ENCODE measurements at regions not wholly inside any gene's neighbourhood (a gene's known extent, or its start where the extent isn't known, plus 50 kb on each side); places are given as distances from the start of the nearest gene placed in this dataset.

DNA sequence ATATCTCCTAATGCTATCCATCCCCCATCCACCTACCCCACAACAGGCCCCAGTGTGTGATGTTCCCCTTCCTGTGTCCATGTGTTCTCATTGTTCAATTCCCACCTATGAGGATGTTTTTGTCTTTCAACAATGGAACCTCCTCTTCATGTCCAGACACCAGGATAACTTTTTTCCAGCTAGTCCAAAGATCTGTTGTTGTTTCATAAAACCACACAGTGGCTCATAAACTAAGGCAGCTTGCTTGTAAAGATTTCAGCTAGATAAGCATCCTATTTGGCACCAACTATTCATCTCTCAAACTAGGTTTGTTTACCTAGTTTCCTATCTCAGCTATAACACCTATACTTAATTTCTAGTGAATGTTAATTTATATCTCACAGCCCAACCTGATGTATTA is 937.7 kb downstream of the TRIB2 start:
- intact Hi-C loops (cut with DNase I): no loop called here
- TF ChIP-seq, protein P1, sequence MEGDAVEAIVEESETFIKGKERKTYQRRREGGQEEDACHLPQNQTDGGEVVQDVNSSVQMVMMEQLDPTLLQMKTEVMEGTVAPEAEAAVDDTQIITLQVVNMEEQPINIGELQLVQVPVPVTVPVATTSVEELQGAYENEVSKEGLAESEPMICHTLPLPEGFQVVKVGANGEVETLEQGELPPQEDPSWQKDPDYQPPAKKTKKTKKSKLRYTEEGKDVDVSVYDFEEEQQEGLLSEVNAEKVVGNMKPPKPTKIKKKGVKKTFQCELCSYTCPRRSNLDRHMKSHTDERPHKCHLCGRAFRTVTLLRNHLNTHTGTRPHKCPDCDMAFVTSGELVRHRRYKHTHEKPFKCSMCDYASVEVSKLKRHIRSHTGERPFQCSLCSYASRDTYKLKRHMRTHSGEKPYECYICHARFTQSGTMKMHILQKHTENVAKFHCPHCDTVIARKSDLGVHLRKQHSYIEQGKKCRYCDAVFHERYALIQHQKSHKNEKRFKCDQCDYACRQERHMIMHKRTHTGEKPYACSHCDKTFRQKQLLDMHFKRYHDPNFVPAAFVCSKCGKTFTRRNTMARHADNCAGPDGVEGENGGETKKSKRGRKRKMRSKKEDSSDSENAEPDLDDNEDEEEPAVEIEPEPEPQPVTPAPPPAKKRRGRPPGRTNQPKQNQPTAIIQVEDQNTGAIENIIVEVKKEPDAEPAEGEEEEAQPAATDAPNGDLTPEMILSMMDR (IDR thresholded peaks at IDR 0.05): no peak
- Histone ChIP-seq H3K9me3 (no peaks in the 10 kb centered on the region), H3K27me3 (no peaks in the 10 kb centered on the region), H3K36me3 (no peaks in the 10 kb centered on the region), H3K4me3 (no peak overlapping the region), H3K4me1 (no peaks in the 10 kb centered on the region), H3K27ac (no peak overlapping the region)
- ATAC-seq (no peak), FAIRE-seq (no peak), DNase-seq (no peak)

DNA sequence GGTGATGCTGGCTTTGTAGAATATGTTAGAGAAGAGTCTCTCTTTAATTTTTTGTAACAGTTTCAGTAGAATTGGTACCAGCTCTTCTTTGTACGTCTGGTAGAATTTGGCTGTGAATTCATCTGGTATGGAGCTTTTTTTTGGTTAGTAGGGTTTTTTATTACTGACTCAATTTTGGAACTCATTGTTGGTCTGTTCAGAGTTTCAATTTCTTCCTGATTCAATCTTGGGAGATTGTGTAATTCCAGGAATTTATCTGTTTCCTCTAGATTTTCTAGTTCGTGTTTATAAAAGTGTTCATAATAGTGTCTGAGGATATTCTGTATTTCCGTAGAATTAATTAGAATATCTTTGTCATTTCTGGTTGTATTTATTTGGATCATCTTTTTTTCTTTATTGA is 943.5 kb downstream of the TRIB2 start:
- Histone ChIP-seq H3K4me1 (no peaks in the 10 kb centered on the region), H3K27me3 (no peaks in the 10 kb centered on the region), H3K4me3 (no peak overlapping the region), H3K36me3 (no peaks in the 10 kb centered on the region), H3K27ac (no peak overlapping the region), H3K9me3 (no peaks in the 10 kb centered on the region)
- no peak for FAIRE-seq
- TF ChIP-seq, protein P1 (IDR thresholded peaks at IDR 0.05): no peak
- DNase-seq: no peak
- intact Hi-C loops (cut with DNase I): no loop called here
- no peak for ATAC-seq
- 80 to 81% methylated on average over 3 of the region's 3 CpGs for WGBS, 2 donors

DNA sequence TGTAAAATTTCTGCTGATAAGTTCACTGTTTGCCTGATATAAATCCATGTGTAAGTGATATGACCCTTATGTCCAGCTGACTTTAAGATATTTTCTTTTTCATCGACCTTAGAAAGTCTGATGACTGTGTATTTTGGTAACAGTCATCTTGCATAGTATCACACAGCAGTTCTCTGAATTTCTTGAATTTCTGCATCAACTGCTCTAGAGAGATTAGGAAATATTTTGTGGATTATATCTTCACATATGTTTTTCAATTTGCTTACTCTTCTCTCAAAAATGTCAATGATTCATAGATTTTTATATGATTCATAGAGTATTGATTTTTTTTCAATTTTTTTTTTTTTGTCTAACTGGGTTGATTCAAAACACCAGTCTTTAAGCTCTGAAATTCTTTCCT is 945.3 kb downstream of the TRIB2 start:
- no peaks in the 10 kb centered on the region for H3K27me3 ChIP-seq
- no peaks in the 10 kb centered on the region for H3K4me1 ChIP-seq
- DNase-seq (no peak), FAIRE-seq (no peak), ATAC-seq (no peak)
- TF ChIP-seq, protein P1 (IDR thresholded peaks at IDR 0.05): no peak
- H3K9me3 ChIP-seq: no peaks in the 10 kb centered on the region
- intact Hi-C loops (cut with DNase I): no loop called here
- no peaks in the 10 kb centered on the region for H3K36me3 ChIP-seq
- no peak overlapping the region for H3K27ac ChIP-seq
- WGBS, 2 donors: 36 to 69% methylated on average over 1 of the region's 1 CpG
- H3K4me3 ChIP-seq: no peak overlapping the region

DNA sequence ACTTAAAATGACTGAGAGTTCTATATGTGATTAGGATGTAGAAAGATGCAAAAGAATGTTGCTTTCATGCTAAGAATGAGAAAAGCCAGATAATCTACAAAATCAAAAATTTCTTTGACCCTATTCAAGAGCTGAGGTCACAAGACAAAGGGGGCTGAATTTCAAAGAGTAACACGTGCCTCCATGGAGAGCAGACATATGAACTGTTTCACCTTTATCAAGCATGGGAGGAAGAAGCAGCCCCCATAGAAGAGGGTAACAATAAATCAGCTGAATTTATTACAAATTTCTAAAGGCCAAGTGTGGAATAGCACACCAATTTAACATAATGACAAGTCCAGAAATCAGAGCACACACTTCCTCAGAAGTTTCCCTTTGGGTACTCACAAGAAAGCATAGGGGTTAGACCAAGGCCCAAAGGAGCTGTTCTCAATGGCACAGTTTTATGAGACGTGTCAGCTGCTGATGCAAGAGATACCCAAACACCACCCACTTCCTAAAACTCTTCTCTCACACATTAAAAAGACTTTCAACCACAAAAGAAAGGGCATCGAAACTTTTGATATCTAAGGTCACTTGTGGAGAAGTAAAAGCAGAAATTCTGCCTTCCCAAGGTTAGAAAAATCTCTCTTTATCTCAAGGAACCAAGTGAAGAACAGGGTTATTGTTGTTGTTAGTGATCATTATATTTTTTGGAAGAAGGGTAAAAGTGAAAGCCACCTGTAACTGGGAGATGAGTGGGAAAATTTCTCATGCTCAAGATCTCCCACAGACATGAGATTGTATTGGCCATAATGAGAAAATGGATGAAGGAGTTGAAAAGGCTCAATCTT is 950.1 kb downstream of the TRIB2 start:
- no peak overlapping the region for H3K4me3 ChIP-seq
- H3K9me3 ChIP-seq: no peaks in the 10 kb centered on the region
- ATAC-seq (no peak), FAIRE-seq (no peak), DNase-seq (no peak)
- no peaks in the 10 kb centered on the region for H3K36me3 ChIP-seq
- no peak overlapping the region for H3K27ac ChIP-seq
- H3K4me1 ChIP-seq: no peaks in the 10 kb centered on the region
- TF ChIP-seq, protein P1 (IDR thresholded peaks at IDR 0.05): no peak
- intact Hi-C loops (cut with DNase I): no loop called here
- WGBS, 2 donors: 60 to 67% methylated on average over 3 of the region's 3 CpGs
- no peaks in the 10 kb centered on the region for H3K27me3 ChIP-seq

DNA sequence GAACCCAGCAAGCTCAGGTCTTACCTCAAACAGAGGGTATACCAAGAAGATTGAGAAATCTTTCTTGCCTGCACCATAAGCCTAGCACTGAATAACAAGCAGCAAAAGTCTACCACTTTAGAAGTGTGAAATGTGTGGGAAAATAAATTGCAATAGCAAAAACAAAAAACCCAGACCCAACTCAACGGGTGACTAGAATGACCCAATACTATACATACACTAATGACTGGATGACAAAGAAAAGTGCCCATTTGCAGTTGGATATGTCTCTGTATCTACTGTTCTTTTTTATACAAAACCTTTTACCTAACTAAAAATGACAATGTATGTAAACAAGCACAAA is 950.6 kb downstream of the TRIB2 start:
- intact Hi-C loops (cut with DNase I): no loop called here
- FAIRE-seq (no peak), DNase-seq (no peak), ATAC-seq (no peak)
- Histone ChIP-seq H3K4me3 (no peak overlapping the region), H3K36me3 (no peaks in the 10 kb centered on the region), H3K27me3 (no peaks in the 10 kb centered on the region), H3K27ac (no peak overlapping the region), H3K9me3 (no peaks in the 10 kb centered on the region), H3K4me1 (no peaks in the 10 kb centered on the region)
- 84 to 90% methylated on average over 1 of the region's 1 CpG for WGBS, 2 donors
- TF ChIP-seq, protein P1 (IDR thresholded peaks at IDR 0.05): no peak

All from pancreas (tissue), 10 donors.